OCI-LY1 (cell line): ENCODE measurements at regions not wholly inside any gene's neighbourhood (a gene's known extent, or its start where the extent isn't known, plus 50 kb on each side); places are given as distances from the start of the nearest gene placed in this dataset.

Source experiments
- H2AFZ ChIP-seq: fragments of 200-600 bp; sonication (generic), shearing (Covaris generic); 2 replicates; pipeline ENCODE4 v1.6.0; 2014; ENCODE audit warnings: antibody characterized with exemption, mild to moderate bottlenecking, low read length
- H3F3A ChIP-seq: fragments of 200-600 bp; sonication (generic), shearing (Covaris generic); 2 replicates; pipeline ENCODE4 v1.6.0; 2014; ENCODE audit warnings: mild to moderate bottlenecking, antibody characterized with exemption, low read length, moderate library complexity; ENCODE audit not compliant: insufficient read depth
- H3K27ac ChIP-seq: fragments of 200-600 bp; sonication (generic); 2 replicates; pipeline ENCODE4 v1.5.1; 2014; ENCODE audit warnings: low read length, mixed run types, mild to moderate bottlenecking, low read depth; ENCODE audit not compliant: poor library complexity, severe bottlenecking
- H3K27me3 ChIP-seq: fragments of 200-600 bp; sonication (generic); 2 replicates; pipeline ENCODE4 v1.6.0; 2014; ENCODE audit warnings: antibody characterized with exemption, mild to moderate bottlenecking, low read length, moderate library complexity; ENCODE audit not compliant: insufficient read depth
- H3K36me3 ChIP-seq: fragments of 200-600 bp; sonication (generic); 2 replicates; pipeline ENCODE4 v1.6.1; 2014; ENCODE audit warnings: mild to moderate bottlenecking, antibody characterized with exemption, low read length, moderate library complexity, mixed read lengths; ENCODE audit not compliant: insufficient read depth
- H3K4me1 ChIP-seq: fragments of 200-600 bp; sonication (generic); 2 replicates; pipeline ENCODE4 v1.5.1; 2014; ENCODE audit warnings: mild to moderate bottlenecking, low read length, moderate library complexity; ENCODE audit not compliant: insufficient read depth, severe bottlenecking
- H3K4me2 ChIP-seq: fragments of 200-600 bp; sonication (generic), shearing (Covaris generic); 2 replicates; pipeline ENCODE4 v1.6.1; 2014; ENCODE audit warnings: low read length
- H3K4me3 ChIP-seq: fragments of 200-600 bp; sonication (generic); 2 replicates; pipeline ENCODE4 v1.5.1; 2014; ENCODE audit warnings: low read length, low read depth, mild to moderate bottlenecking, mixed read lengths; ENCODE audit not compliant: poor library complexity, severe bottlenecking
- H3K79me2 ChIP-seq: fragments of 200-600 bp; shearing (Covaris generic); 2 replicates; pipeline ENCODE4 v1.6.1; 2016; ENCODE audit warnings: mixed run types, low read length, mixed read lengths; ENCODE audit not compliant: insufficient read depth
- H3K9ac ChIP-seq: fragments of 200-600 bp; sonication (generic), shearing (Covaris generic); 2 replicates; pipeline ENCODE4 v1.6.1; 2014; ENCODE audit warnings: mild to moderate bottlenecking, low read length, mixed read lengths
- H3K9me2 ChIP-seq: fragments of 200-600 bp; sonication (generic), shearing (Covaris generic); 2 replicates; pipeline ENCODE4 v1.6.1; 2014; ENCODE audit warnings: low read depth, mild to moderate bottlenecking, low read length, mixed read lengths
- H3K9me3 ChIP-seq: fragments of 200-600 bp; shearing (Covaris generic); 2 replicates; pipeline ENCODE4 v1.6.1; 2014; ENCODE audit warnings: low read length, mixed read lengths
- H4K20me1 ChIP-seq: fragments of 200-600 bp; sonication (generic), shearing (Covaris generic); 2 replicates; pipeline ENCODE4 v1.6.0; 2016; ENCODE audit warnings: mild to moderate bottlenecking, low read length; ENCODE audit not compliant: insufficient read depth
- EZH2 ChIP-seq: fragments of 200-600 bp; sonication (generic), shearing (Covaris generic); IDR thresholded peaks from 2 replicates; pipeline ENCODE4 v1.8.0; 2017; ENCODE audit warnings: borderline replicate concordance, mixed run types, mild to moderate bottlenecking, antibody characterized with exemption, low read length, moderate library complexity, mixed read lengths
- TF ChIP-seq, protein P1 (sequence below): fragments of 200-600 bp; sonication (generic), shearing (Covaris generic); IDR thresholded peaks from 2 replicates; pipeline ENCODE4 v1.5.1; 2017; ENCODE audit warnings: mild to moderate bottlenecking, antibody characterized with exemption, low read length, moderate library complexity, mixed read lengths

DNA sequence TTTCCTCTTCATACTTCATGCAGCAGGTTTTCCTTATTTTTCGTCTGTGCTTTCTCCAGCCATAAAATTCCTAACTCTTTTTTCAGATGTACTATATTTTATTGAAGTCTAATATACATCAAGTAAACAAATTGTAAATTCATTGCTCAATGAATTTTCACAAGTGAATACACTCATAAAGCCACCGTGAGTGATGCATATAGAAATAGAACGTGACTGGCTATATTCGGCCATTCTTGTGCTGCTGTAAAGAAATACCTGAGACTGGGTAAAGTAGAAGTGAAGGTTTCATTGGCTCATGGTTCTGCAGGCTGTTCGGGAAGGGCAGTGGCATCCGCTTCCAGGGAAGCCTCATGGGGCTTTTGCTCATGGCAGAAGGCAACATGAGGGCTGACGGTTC is 868.4 kb upstream of the EEF2KMT start:
- Histone ChIP-seq H3F3A (no peaks in the 10 kb centered on the region), H3K9ac (no peak overlapping the region), H3K79me2 (no peaks in the 10 kb centered on the region), H3K9me3 (no peaks in the 10 kb centered on the region), H3K36me3 (no peaks in the 10 kb centered on the region), H3K27ac (no peak overlapping the region), H3K4me3 (no peak overlapping the region), H3K9me2 (no peaks in the 10 kb centered on the region), H3K27me3 (no peaks in the 10 kb centered on the region), H3K4me2 (no peak overlapping the region), H2AFZ (no peak overlapping the region), H4K20me1 (no peaks in the 10 kb centered on the region), H3K4me1 (no peaks in the 10 kb centered on the region)
- no peak for TF ChIP-seq EZH2
- TF ChIP-seq, protein P1, sequence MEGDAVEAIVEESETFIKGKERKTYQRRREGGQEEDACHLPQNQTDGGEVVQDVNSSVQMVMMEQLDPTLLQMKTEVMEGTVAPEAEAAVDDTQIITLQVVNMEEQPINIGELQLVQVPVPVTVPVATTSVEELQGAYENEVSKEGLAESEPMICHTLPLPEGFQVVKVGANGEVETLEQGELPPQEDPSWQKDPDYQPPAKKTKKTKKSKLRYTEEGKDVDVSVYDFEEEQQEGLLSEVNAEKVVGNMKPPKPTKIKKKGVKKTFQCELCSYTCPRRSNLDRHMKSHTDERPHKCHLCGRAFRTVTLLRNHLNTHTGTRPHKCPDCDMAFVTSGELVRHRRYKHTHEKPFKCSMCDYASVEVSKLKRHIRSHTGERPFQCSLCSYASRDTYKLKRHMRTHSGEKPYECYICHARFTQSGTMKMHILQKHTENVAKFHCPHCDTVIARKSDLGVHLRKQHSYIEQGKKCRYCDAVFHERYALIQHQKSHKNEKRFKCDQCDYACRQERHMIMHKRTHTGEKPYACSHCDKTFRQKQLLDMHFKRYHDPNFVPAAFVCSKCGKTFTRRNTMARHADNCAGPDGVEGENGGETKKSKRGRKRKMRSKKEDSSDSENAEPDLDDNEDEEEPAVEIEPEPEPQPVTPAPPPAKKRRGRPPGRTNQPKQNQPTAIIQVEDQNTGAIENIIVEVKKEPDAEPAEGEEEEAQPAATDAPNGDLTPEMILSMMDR, result no peak

DNA sequence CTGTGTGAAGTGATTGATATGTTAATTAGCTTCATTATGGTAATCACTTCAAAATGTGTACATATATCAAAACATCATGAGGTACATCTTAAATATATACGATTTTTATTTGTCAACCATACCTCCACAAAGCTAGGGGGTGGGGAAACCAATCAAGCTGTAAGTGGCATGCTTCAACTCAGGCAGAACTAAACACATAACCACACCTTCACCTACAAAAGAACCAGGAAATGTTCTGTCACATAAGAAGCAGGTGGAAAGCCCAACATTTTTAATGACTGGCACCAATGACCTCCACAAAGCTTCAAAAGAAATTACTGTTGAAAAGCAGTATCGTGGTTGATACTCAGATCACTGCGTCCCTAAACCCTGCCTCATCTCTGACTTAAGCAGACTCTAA is 867.7 kb upstream of the EEF2KMT start:
- TF ChIP-seq, protein P1, result no peak
- no peak for TF ChIP-seq EZH2
- Histone ChIP-seq H3K36me3 (no peaks in the 10 kb centered on the region), H3K9me3 (no peaks in the 10 kb centered on the region), H3K4me3 (no peak overlapping the region), H3K4me1 (no peaks in the 10 kb centered on the region), H3K4me2 (no peak overlapping the region), H2AFZ (no peak overlapping the region), H3K79me2 (no peaks in the 10 kb centered on the region), H4K20me1 (no peaks in the 10 kb centered on the region), H3K27ac (no peak overlapping the region), H3K27me3 (no peaks in the 10 kb centered on the region), H3K9me2 (no peaks in the 10 kb centered on the region), H3K9ac (no peak overlapping the region), H3F3A (no peaks in the 10 kb centered on the region)

DNA sequence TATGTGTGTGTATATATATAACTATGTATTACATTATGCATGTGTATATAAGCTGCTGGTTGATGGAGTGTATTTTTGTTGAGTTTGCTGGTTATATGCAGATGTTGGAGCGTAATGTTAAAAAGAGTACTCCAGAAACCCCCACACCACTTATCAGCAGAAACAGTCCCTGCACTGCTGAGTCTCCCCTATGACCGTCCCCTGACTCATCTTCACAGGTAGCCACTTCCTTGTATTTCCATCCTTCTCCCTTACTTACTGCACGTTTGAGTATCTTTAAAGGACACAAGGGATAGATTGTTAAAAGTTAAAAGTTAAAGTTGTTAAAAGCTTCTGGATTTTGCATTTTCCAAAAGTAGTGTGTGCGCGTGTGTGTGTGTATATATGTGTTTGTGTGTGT is 853.9 kb upstream of the EEF2KMT start:
- H3F3A ChIP-seq, result no peaks in the 10 kb centered on the region
- H3K4me3 ChIP-seq, result no peak overlapping the region
- no peaks in the 10 kb centered on the region for H3K9me2 ChIP-seq
- H3K4me2 ChIP-seq, result no peak overlapping the region
- TF ChIP-seq, protein P1, result no peak
- no peak for TF ChIP-seq EZH2
- H3K27ac ChIP-seq, result no peak overlapping the region
- H3K36me3 ChIP-seq, result no peaks in the 10 kb centered on the region
- H3K9ac ChIP-seq, result no peak overlapping the region
- H3K9me3 ChIP-seq, result no peaks in the 10 kb centered on the region
- no peaks in the 10 kb centered on the region for H3K79me2 ChIP-seq
- no peaks in the 10 kb centered on the region for H3K27me3 ChIP-seq
- H3K4me1 ChIP-seq, result no peaks in the 10 kb centered on the region
- no peaks in the 10 kb centered on the region for H4K20me1 ChIP-seq
- no peak overlapping the region for H2AFZ ChIP-seq
